GM12891 (cell line): ENCODE measurements at regions not wholly inside any gene's neighbourhood (a gene's known extent, or its start where the extent isn't known, plus 50 kb on each side); places are given as distances from the start of the nearest gene placed in this dataset.

Experiments used
- DNase-seq: peaks from one replicate; pipeline ENCODE4 v3.0.0; 2011; ENCODE audit warnings: low spot score; ENCODE audit not compliant: insufficient read length
- FAIRE-seq: peaks from 2 replicates; lab custom pipeline; 2011; peaks lifted over from hg19 to GRCh38; lab: Jason Lieb, UNC
- PAX5 ChIP-seq: IDR thresholded peaks from 2 replicates; pipeline ENCODE4 v1.6.1; 2011; ENCODE audit warnings: low read length, moderate library complexity, mild to moderate bottlenecking; ENCODE audit not compliant: insufficient read depth, severe bottlenecking
- POLR2A ChIP-seq: IDR thresholded peaks from 2 replicates; pipeline ENCODE4 v1.6.1; 2011; ENCODE audit warnings: low read depth, low read length, control low read depth
- POLR2AphosphoS5 ChIP-seq: IDR thresholded peaks from 2 replicates; pipeline ENCODE4 v1.6.1; 2011; ENCODE audit warnings: low read depth, low read length, control low read depth
- POU2F2 ChIP-seq: IDR thresholded peaks from 2 replicates; pipeline ENCODE4 v1.6.1; 2011; ENCODE audit warnings: low read depth, mild to moderate bottlenecking, control low read depth, low read length, moderate library complexity
- SPI1 ChIP-seq: IDR thresholded peaks from 2 replicates; pipeline ENCODE4 v1.6.1; 2011; ENCODE audit warnings: low read depth, low read length, control low read depth
- TAF1 ChIP-seq: IDR thresholded peaks from 2 replicates; pipeline ENCODE4 v1.6.1; 2011; ENCODE audit warnings: low read depth, low read length, control low read depth

DNA sequence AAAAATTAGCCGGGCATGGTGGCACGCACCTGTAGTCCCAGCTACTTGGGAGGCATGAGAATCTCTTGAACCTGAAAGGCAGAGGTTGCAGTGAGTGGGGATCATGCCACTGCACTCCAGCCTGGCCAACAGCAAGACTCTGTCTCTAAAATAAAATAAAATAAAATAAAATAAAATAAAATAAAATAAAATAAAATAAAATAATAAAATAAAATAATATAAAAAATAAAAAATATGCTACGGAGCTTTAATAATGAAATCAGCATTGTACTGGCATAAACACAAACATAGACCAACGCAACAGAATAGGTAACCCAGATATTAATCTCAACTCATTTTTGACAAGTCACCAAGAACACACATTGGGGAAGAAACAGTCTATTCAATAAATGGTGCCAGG, 973.4 kb upstream of the SOX11 start:
- TF ChIP-seq POLR2AphosphoS5 (no peak), POU2F2 (no peak), TAF1 (no peak), POLR2A (no peak), PAX5 (no peak), SPI1 (no peak)
- DNase-seq, result no peak
- FAIRE-seq, result no peak

DNA sequence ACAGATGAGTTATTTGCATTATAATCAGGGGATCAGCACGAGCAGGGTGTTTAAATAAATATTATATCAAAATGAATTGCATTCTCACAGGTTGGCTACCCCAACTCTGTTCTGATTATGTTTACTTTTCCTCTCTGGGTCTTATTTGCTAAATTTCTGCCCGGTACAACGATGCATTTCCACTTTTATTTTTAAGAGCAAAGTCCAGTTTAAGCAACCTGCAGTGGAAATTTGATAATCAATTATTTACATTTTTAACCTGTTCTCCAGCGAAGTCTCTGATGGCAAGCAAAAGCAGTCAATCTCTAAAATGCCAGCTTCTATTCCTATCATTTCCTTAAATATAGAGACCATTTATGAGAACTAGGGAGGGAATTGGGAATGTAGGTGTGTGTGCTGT, 966.6 kb upstream of the SOX11 start:
- TF ChIP-seq POLR2AphosphoS5 (no peak), TAF1 (no peak), POLR2A (no peak), POU2F2 (no peak), PAX5 (no peak), SPI1 (no peak)
- no peak for FAIRE-seq
- DNase-seq, result no peak

DNA sequence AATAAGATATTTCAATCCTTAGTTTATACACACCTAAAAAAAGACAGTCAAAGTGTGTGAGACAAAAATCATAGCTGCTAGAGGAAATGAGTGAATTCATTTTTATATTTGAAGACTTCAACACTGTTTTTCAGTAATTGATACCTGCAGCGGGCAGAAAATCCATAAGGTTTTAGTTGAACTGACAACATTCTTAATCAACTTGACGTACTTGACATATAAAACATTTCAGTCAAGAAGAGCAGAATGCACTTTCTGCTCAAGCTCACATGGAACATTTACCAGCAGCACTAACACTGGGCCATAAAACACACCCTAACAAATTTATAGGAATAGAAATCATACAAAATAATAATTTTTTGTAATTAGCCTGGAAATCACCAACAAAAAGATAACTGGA, 959.6 kb upstream of the SOX11 start:
- no peak for DNase-seq
- no peak for FAIRE-seq
- TF ChIP-seq TAF1 (no peak), POU2F2 (no peak), PAX5 (no peak), POLR2A (no peak), POLR2AphosphoS5 (no peak), SPI1 (no peak)

DNA sequence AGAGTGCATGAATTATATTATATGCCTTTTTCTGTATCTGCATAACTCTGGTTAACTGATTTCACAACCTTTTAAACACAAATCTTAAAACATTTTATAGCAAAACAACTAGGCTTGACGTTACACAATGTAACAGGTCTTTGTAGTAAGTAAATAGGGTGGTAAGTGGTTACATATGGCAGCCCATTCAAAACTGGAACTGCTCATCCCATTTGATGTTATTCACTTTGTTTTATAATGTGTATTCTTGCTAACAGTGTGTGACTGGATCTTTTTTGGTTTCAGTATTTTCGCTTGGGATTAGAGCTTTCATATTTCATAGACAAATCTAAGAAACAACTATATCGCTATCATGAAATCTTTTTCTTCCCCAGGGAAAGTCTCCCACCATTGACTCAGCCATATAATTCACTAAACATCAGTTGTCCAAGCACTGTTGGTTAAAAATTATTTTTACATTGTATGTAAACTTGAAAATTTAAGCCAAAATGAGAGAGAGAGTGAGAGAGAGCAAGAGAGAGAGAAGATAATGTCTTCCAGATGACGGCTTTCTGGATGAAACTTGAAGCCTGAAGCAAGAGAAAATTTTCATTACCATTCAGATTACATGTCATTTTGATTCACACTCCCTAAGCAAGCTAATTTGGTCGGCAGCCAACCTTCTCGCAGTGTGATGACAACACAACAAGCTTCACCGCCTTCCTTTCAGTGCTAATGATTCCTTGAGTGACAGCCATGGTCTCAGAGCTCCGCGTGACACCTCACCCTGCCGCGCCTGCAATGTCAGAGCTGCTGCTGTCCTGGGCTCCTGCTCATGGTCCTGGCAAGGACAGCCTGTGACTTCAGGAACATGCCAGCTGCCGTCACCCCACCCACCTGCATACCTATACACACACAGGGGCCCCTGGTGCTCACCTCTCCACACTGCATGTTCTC, 946.9 kb upstream of the SOX11 start:
- TF ChIP-seq SPI1 (no peak), TAF1 (no peak), POLR2A (no peak), POLR2AphosphoS5 (no peak), PAX5 (no peak), POU2F2 (no peak)
- DNase-seq, result no peak
- no peak for FAIRE-seq

DNA sequence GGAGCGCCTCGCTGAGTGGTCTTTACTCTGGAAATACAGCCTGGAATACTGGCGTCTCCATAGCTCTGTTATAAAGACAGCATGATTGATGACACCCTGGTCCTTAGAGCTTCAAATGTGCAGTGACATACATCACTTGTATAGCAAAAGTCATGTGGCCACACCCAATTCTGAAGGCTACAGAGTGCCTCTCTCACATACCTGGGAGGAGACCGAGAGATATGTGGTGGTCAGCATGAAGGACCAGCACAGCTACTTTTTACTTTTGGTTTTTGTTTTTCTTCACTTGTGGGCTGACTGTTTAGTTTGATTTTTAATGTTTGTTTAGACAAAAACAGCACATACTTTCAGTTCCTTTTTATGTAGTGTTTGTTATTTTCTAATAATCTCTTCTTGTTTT, 938.5 kb upstream of the SOX11 start:
- FAIRE-seq, result no peak

DNA sequence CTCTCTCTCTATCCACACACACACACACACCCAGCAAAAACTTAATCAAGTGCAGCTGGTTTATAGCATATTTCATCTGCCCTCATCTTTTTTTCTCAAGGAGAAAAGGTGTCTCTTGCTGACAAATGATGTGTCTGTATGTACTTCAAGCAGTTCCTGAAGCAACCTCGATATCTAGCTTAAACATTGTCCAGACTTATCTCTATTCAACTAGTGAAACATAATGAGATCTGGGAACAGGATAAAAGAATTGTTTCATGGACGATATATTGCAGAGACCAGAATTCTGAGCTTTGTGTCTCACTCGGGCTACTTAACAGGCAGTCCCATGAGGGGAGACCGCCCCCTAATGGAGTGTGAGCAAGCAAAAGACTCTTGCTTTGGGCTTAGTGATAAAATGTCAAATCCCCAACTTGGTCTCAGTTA, 929.2 kb upstream of the SOX11 start:
- DNase-seq (no peak), FAIRE-seq (no peak)
- TF ChIP-seq POLR2AphosphoS5 (no peak), TAF1 (no peak), POLR2A (no peak), PAX5 (no peak), POU2F2 (no peak), SPI1 (no peak)

More for the DNA sequence above, 938.5 kb upstream of the SOX11 start:
- 0 out of 2 replicates have a peak, but pooled peaks have one; percentile 3 for TF ChIP-seq SPI1
- TF ChIP-seq PAX5, result no peak
- no peak for DNase-seq

DNA sequence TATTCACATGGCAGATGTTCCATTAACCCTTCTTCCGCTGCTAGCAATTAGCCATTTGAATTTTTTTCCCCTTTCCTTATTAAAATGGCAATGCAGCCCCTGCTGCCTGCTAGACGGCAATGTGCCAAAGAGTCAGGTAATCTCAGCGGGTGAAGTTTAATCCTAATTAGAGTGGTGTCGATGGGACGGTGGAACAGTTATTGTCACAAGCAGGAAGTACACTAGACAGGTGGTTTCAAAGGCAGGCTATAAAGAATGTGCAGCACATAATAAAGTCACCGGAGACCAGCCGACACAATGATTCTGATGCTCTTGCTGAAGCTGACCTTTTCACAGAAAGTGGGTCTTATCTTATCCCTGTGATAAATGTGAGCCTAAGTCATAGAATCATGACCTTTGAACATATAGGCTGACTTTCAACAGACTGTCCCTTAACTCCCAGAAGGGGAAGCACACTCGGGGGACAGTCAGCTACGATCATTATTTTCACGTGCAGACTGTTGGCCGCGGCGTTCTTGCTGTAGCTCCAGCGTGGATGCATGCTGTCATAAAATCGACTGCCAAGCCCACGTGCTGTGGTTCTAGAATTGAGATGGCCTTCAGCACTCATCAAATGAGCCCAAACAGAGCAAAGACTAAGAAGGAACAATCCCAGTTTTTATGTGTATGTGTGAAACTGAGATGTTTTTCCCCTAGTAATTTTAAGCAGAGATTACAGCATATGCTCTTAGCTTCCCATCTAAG, 926.2 kb upstream of the SOX11 start:
- FAIRE-seq (no peak), DNase-seq (no peak)
- TF ChIP-seq TAF1, result no peak
- TF ChIP-seq POLR2A, result no peak
- TF ChIP-seq POLR2AphosphoS5, result no peak
- no peak for TF ChIP-seq SPI1
- TF ChIP-seq POU2F2, result no peak
- TF ChIP-seq PAX5, result no peak

DNA sequence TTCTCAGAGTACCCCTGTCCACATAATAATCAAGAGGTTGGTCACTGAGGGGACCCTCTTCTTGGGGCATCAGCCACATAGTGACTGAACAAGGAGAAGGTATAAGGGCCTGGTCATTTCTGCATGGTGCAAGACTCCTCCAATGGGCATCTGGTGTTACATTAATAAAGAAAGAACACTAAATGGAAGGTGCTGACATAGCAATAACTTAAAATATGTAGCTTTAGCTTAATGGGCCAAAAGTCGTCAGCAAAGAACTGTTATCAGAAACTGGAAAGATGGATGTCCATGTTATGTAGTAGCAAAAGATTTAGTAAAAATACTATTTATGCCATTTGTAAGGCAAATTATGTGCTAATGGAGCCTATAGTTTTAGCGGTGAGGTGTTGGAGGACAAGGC, 916.5 kb upstream of the SOX11 start:
- no peak for DNase-seq
- TF ChIP-seq PAX5, result no peak
- no peak for TF ChIP-seq TAF1
- TF ChIP-seq POU2F2, result no peak
- TF ChIP-seq POLR2AphosphoS5, result no peak
- TF ChIP-seq POLR2A, result no peak
- TF ChIP-seq SPI1, result no peak
- FAIRE-seq, result no peak

DNA sequence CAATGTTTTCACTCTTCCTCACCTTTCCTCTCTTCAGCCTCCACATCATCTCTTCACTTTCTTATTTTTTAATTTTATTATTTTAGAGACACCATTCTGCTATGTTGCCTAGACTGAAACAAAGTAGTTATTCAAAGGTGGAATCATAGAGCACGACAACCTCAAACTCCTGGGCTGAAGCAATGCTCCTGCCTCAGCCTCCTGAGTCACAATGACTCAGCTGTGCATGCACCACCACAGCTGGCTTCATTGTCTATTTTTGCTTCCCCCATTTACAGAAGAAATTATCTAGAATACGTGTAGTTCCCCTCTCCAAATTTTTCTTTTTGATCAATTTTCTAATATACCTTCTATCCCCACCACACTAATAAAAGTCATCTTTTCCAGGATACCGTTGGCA, 911.5 kb upstream of the SOX11 start:
- DNase-seq, result no peak
- FAIRE-seq, result no peak
- TF ChIP-seq POU2F2, result no peak
- TF ChIP-seq POLR2A, result no peak
- TF ChIP-seq PAX5, result no peak
- TF ChIP-seq POLR2AphosphoS5, result no peak
- TF ChIP-seq SPI1, result no peak
- no peak for TF ChIP-seq TAF1
